Tibial nerve (tissue), 4 donors: ENCODE measurements at regions not wholly inside any gene's neighbourhood (a gene's known extent, or its start where the extent isn't known, plus 50 kb on each side); places are given as distances from the start of the nearest gene placed in this dataset.

Source experiments
- DNase-seq, 2 donors: peaks; one replicate each; pipeline ENCODE4 v3.0.0-alpha.2; 2019; ENCODE audit warnings: low spot score in 2 of 2
- H3K27ac ChIP-seq, 4 donors: fragments of 200-600 bp; sonication (generic) in 3 of 4; one replicate each; pipeline ENCODE4 v1.5.1; 2017 to 2019; ENCODE audit warnings: mild to moderate bottlenecking in 1 of 4
- H3K27me3 ChIP-seq, 2 donors: fragments of 200-600 bp; sonication (generic) in 1 of 2; one replicate each; pipeline versions ENCODE4 v1.5.1 to v1.6.0; 2017 to 2019
- H3K36me3 ChIP-seq, 3 donors: fragments of 200-600 bp; sonication (generic); one replicate each; pipeline ENCODE4 v1.5.1; 2018 to 2019
- H3K4me1 ChIP-seq, 4 donors: fragments of 200-600 bp; sonication (generic) in 3 of 4; one replicate each; pipeline ENCODE4 v1.5.1; 2017 to 2019
- H3K4me3 ChIP-seq, 4 donors: fragments of 200-600 bp; sonication (generic) in 3 of 4; one replicate each; pipeline ENCODE4 v1.5.1; 2017 to 2019; ENCODE audit warnings: mild to moderate bottlenecking in 1 of 4, moderate library complexity in 1 of 4
- H3K9me3 ChIP-seq, 4 donors: fragments of 200-600 bp; sonication (generic) in 3 of 4; one replicate each; pipeline ENCODE4 v1.5.1; 2017 to 2019
- EP300 ChIP-seq, 2 donors: sonication (generic); formaldehyde crosslinking; IDR thresholded peaks; one replicate each; pipeline ENCODE4 v1.6.1; 2017; ENCODE audit warnings: antibody characterized with exemption in 2 of 2, mild to moderate bottlenecking in 1 of 2
- POLR2A ChIP-seq, 2 donors: fragments of 450-650 bp; IDR thresholded peaks; one replicate each; pipeline ENCODE4 v1.6.1; 2017; ENCODE audit warnings: antibody characterized with exemption in 2 of 2, mild to moderate bottlenecking in 2 of 2, moderate library complexity in 2 of 2
- WGBS, 2 donors: methylation state at CpG; one replicate each; pipeline ENCODE4 v1.1.5; 2018; 5-methylcytosine and 5-hydroxymethylcytosine counted together
- TF ChIP-seq, protein P1 (sequence below), 5 experiments: fragments of 200-600 bp in 3 of 5; fragments of 450-650 bp in 2 of 5; sonication (generic) in 3 of 5; IDR thresholded peaks; one replicate each; pipeline ENCODE4 v1.5.1; 2016 to 2019; ENCODE audit warnings: antibody characterized with exemption in 5 of 5, mild to moderate bottlenecking in 3 of 5, moderate library complexity in 2 of 5

DNA sequence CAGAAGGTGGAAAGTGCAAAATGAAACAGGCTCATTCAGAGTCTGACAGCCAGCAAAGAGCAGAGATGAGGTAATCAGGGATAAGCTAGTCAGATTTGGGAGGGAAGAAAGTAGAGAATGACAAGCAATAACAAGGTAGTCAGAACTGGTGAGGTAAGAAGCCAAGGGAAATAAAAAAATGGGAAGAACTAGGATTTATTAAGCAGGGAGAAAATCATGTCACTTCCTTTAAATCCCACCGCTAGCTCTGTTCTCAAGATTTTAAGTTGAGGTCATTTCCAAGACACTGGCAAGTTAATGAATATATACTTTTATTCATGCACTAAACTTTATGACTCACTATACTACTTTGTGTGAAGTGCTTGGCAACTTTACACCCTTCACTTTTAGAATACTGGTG, 1106.8 kb downstream of the IGSF11 start:
- Histone ChIP-seq H3K27me3 (no peaks in the 10 kb centered on the region), H3K4me1 (no peaks in the 10 kb centered on the region), H3K27ac (no peak overlapping the region), H3K36me3 (no peaks in the 10 kb centered on the region), H3K4me3 (no peak overlapping the region), H3K9me3 (no peaks in the 10 kb centered on the region)
- no peak for DNase-seq
- TF ChIP-seq EP300 (IDR thresholded peaks at IDR 0.05) (no peak), POLR2A (IDR thresholded peaks at IDR 0.05) (no peak)
- TF ChIP-seq, protein P1, sequence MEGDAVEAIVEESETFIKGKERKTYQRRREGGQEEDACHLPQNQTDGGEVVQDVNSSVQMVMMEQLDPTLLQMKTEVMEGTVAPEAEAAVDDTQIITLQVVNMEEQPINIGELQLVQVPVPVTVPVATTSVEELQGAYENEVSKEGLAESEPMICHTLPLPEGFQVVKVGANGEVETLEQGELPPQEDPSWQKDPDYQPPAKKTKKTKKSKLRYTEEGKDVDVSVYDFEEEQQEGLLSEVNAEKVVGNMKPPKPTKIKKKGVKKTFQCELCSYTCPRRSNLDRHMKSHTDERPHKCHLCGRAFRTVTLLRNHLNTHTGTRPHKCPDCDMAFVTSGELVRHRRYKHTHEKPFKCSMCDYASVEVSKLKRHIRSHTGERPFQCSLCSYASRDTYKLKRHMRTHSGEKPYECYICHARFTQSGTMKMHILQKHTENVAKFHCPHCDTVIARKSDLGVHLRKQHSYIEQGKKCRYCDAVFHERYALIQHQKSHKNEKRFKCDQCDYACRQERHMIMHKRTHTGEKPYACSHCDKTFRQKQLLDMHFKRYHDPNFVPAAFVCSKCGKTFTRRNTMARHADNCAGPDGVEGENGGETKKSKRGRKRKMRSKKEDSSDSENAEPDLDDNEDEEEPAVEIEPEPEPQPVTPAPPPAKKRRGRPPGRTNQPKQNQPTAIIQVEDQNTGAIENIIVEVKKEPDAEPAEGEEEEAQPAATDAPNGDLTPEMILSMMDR (IDR thresholded peaks at IDR 0.05) = no peak
- 63 to 66% methylated on average over 1 of the region's 1 CpG for WGBS, 2 donors

DNA sequence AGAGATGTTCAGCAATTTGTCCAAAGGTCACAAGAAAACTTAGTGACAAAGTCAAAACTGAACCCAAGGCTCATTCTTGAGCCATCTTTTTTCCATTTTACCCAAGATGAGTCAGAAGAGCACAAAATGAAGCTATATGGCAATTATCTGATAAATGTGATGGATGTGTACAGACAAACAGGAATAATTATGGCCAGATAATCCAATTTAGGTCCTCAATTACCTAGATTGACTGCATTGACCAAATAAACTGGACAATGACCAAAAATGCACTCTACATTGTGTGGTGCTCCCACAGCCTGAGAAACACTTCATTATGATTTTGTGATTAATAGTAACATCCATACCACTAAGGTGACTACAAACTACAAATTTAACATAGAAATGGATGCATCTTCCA, 1105.8 kb downstream of the IGSF11 start:
- no peak for DNase-seq
- Histone ChIP-seq H3K36me3 (no peaks in the 10 kb centered on the region), H3K4me3 (no peak overlapping the region), H3K9me3 (no peaks in the 10 kb centered on the region), H3K4me1 (no peaks in the 10 kb centered on the region), H3K27me3 (no peaks in the 10 kb centered on the region), H3K27ac (no peak overlapping the region)
- TF ChIP-seq, protein P1 (IDR thresholded peaks at IDR 0.05) = no peak
- TF ChIP-seq EP300 (IDR thresholded peaks at IDR 0.05) = no peak
- TF ChIP-seq POLR2A (IDR thresholded peaks at IDR 0.05) = no peak

DNA sequence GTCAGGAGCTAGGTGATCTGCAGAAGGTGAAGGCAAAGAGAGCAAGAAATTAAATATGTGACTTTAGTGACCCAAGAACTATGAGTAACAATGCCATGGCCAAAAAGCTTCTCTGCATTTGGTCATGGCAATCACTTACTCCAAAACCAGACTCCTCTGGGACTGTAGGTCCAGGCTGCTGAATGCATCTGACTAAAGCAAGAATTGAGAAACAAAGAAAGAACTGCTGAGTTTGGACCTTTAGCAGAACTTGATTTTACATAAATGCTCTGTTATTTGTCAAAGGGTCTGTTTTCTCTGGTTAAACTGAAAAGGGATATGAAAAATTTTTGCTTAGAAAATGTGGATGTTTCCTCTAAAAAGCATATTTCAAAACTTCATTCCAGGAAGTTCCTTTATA, 1102.2 kb downstream of the IGSF11 start:
- H3K27me3 ChIP-seq = no peaks in the 10 kb centered on the region
- TF ChIP-seq EP300 (IDR thresholded peaks at IDR 0.05) (no peak), POLR2A (IDR thresholded peaks at IDR 0.05) (no peak)
- TF ChIP-seq, protein P1 (IDR thresholded peaks at IDR 0.05) = no peak
- no peak overlapping the region for H3K4me3 ChIP-seq
- DNase-seq = no peak
- H3K9me3 ChIP-seq = peaks cover 0 to 3% (median 0%) of the 10 kb centered on the region in 4 donors
- H3K4me1 ChIP-seq = no peaks in the 10 kb centered on the region
- H3K36me3 ChIP-seq = no peaks in the 10 kb centered on the region
- H3K27ac ChIP-seq = no peak overlapping the region

DNA sequence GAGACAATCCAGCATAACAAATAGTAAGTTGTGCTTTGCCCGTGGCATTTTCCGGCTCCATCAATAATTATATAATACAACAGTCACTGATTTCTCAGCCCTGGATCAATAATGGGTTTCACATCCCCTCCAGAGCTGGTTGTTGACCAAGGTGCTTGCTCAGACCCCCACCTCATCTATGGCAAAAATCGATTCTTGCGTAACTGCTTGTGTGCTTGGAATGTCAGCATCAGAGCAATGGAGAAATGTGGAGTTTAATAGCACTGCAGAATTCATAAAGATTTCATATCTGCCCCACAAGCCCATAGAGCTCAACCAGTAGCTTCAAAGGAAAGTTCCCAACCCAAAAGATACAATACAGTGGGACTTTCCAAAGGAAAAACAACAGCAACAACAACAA, 1098.5 kb downstream of the IGSF11 start:
- Histone ChIP-seq H3K4me1 (no peaks in the 10 kb centered on the region), H3K9me3 (peaks cover 0 to 6% (median 0%) of the 10 kb centered on the region in 4 donors), H3K36me3 (no peaks in the 10 kb centered on the region), H3K27me3 (no peaks in the 10 kb centered on the region), H3K4me3 (no peak overlapping the region), H3K27ac (no peak overlapping the region)
- no peak for DNase-seq
- 70 to 94% methylated on average over 4 of the region's 4 CpGs for WGBS, 2 donors
- TF ChIP-seq, protein P1 (IDR thresholded peaks at IDR 0.05) = no peak

DNA sequence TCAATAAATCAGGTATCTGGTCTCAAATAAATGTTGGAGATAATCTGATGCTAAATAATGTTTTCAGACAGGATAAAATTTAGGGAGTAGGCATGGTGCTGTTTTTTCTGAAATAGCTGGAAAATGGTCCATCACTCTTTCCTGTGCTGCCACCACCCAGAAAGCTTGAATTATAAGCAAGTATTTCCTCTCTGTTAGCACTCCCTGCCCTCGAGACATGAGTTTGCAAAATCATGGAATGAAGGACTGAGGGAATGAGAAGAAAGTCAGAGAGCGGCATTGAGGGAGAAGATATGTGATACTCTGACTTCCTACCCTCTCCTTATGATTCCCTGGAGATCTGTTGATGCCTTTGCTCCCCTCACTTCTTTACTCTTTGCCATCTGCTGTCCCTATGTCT, 1095.7 kb downstream of the IGSF11 start:
- Histone ChIP-seq H3K36me3 (no peaks in the 10 kb centered on the region), H3K4me1 (no peaks in the 10 kb centered on the region), H3K4me3 (no peak overlapping the region), H3K9me3 (peaks cover 0 to 6% (median 0%) of the 10 kb centered on the region in 4 donors), H3K27ac (no peak overlapping the region), H3K27me3 (no peaks in the 10 kb centered on the region)
- TF ChIP-seq EP300 (IDR thresholded peaks at IDR 0.05) (no peak), POLR2A (IDR thresholded peaks at IDR 0.05) (no peak)
- TF ChIP-seq, protein P1 (IDR thresholded peaks at IDR 0.05) = no peak
- WGBS, 2 donors = 72 to 74% methylated on average over 2 of the region's 2 CpGs
- no peak for DNase-seq
